ENCODE measurements at regions not wholly inside any gene's neighbourhood (a gene's known extent, or its start where the extent isn't known, plus 50 kb on each side); places are given as distances from the start of the nearest gene placed in this dataset.
"Not testable (repeated sequence)": the region's sequence is repeated elsewhere in the genome, so short reads cannot be mapped to it uniquely, and the experiment has no call there.

DNA sequence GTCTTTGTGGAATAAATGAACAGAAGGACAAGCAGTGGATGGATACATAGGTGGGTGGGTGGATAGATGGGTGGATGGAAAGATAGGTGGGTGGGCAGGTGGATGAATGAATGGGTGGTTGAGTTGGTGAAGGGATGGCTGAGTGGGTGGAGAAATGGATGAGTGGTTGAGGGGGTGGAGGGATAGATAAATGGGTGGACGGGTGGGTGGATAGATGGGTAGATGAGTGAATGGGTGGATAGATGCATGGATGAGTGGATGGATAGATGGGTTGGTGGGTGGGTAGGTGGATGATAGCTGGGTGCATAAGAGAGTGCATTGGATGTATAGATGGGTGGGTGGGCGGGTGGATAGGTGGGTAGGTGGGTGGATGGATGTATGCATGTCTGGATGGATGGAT lies 63.5 kb downstream of the UNC93B1 start:
- DNase-seq = not testable (repeated sequence)

DNA sequence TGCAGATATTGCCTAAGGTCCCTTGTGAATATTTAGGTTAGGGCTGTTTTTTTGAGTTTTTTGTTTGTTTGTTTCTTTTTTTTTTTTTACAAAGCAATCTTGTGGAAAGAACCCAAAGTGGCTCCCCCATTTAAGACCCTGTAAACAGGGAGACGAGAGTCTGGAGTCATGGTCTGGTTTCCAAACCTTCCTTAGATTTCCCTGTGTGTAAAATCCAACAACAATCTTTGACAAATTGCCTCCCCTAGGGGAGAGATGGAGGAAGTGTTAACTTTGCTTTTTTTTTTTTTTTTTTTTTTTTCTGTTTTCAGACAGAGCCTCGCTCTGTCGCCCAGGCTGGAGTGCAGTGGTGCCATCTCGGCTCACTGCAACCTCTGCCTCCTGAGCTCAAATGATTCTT lies 64.9 kb downstream of the UNC93B1 start:
- DNase-seq = not testable (repeated sequence)

DNA sequence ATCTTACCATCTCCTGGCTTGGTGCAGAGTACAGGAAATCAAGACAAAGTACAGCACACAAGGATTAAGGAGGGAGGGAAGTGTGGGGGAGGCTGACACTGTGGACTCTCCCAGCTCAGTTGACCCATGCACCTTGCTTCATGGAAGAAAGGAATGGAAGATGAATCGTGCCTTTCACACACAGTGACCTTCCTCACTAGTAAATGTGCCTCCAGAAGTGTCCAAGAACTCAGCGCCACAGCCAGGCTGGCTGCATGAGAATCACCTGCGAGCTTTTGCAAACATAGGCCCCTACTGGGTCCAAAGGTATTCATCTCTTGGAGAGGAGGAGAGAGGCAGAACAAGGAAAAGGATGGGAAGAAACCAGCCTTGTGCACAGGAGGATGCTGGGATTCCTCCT lies 65.5 kb downstream of the UNC93B1 start:
- not testable (repeated sequence) for DNase-seq

DNA sequence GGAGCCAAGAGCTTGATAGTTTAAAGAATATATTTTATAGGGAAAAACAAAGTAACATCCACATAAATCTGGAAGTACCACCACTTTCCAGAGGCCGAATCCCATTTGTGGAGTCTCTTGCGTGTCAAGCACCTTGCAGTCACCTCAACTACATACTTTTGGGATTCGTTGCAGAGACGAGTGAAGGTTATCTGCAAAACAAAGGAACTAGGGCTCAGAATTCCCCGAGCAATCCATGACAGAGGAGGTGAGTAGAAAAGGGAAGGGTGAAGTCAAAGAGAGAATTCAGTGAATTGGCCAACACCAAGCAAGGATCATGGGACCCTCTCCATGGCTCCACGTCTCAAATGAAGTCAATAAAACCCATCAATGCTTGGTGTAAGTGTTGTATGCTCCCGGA lies 80.3 kb downstream of the UNC93B1 start:
- DNase-seq = not testable (repeated sequence)

DNA sequence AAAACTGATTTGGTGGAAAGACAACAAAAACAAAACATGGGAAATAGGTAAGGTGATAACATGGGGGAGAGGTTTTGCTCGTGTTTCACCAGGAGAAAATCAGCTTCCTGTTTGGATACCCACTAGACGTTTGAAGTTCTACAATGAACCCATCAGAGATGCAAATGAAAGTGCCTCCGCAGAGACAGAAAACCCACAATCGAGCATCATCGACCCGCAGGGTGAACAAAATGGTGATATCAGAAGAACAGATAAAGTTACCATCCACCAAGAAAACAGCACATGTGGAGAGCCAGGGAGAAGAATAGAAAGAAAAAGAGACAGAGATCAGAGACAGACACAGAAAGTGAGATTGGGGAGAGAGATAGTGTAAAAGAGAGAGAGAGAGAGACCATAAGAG lies 83.4 kb downstream of the UNC93B1 start:
- not testable (repeated sequence) for DNase-seq

DNA sequence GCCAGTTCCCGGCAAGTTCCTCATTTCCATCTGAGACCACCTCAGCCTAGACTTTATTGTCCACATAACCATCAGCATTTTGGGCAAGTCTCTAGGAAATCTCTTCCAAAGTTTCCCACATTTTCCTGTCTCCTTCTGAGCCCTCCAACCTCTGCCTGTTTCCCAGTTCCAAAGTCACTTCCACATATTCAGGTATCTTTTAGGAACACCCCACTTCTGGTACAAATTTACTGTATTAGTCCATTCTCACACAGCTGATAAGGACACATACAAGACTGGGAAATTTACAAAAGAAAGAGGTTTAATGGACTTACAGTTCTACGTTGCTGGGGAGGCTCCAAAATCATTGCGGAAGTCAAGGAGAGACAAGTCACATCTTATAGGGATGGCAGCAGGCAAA lies 91.7 kb downstream of the UNC93B1 start:
- not testable (repeated sequence) for DNase-seq

DNA sequence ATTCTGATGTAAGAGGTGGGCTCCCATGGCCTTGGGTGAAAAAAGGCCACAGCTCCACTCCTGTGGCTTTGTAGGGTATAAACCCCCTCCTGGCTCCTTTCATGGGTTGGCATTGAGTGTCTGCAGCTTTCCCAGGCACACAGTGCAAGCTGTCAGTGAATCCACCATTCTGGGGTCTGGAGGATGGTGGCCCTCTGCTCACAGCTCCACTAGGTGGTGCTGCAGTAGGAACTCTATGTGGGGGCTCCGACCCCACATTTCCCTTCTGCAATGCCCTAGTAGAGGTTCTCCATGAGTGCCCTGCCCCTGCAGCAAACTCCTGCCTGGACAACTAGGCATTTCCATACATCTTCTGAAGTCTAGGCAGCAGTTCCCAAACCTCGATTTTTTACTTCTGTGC lies 92.7 kb downstream of the UNC93B1 start:
- not testable (repeated sequence) for DNase-seq

DNA sequence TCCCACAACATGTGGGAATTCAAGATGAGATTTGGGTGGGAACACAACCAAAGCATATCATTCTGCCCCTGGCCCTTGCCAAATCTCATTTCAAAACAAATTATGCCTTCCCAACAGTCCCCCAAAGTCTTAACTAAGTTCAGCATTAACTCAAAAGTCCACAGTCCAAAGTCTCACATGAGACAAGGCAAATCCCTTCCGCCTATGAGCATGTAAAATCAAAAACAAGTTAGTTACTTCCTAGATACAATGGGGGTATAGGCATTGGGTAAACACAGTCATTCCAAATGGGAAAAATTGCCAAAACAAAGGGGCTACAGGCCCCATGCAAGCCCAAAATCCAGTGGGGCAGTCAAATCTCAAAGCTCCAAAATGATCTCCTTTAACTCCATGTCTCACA lies 93.1 kb downstream of the UNC93B1 start:
- DNase-seq = not testable (repeated sequence)

DNA sequence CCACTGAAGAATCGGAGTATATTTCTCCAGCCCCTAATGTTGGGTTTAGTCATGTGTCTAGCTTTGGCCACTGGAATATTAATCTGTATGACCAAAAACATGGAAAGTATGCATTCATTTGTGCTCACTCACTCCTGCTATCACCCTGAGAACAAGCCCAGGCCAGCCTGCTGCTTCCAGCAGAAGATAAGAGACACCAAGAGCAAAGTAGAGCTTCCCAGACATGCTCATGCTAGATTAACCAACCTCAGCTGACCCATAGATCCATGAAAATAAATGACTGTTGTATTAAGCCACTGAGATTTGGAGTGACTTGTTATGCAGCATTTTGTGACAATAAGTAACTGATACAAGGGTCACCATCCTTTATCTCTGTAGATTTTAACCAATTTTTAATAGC lies 96.9 kb downstream of the UNC93B1 start:
- not testable (repeated sequence) for DNase-seq

DNA sequence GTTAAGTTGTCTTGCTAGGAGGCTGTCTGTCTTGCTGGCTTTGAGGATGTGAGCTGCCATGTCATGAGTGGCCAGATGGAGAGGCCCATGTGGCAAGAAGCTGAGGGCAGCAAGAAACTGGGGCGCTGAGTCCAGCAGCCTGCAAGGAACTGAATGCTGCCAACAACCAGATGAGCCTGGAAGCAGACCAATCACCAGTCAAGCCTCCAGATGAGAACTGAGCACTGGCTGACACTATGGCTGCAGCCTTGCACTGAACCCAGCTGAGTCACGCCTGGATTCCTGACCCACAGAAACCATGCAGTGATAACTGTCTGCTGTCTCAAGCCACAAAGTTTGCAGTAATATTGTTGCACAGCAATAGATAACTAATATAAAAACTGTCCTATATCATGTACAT lies 104.4 kb downstream of the UNC93B1 start:
- DNase-seq = not testable (repeated sequence)

DNA sequence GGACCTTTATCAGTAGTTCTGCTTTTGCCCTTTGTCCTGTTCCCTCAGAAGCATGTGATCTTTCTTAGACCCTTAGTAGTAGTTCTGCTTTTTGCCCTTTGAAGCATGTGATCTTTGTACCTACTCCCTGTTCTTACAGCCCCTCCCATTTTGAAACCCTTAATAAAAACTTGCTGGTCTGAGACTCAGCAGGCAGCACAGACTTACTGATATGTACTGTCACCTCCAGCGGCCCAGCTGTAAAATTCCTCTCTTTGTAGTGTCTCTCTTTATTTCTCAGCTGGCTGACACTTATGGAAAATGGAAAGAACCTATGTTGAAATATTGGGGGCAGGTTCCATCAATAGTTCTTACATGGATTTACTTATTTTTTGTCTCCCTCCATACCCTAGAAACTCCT lies 110.4 kb downstream of the UNC93B1 start:
- DNase-seq = not testable (repeated sequence)

DNA sequence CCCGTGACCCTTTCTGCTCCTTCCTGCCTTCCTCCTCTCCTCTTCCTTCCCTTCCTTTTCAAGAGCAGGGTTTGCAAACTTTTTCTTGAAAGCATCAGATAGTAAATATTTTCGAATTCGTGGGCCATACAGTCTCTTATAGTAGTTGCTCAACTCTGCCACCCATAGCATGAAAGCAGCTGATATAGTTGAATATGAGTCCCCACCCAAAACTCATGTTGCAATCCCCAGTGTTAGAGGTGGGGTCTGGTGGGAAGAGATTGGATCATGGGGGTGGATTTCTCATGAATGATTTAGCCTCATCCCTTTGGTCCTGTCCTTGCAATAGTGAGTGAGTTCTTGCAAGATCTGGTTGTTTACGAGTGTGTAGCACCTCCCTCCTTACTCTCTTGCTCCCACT lies 114.3 kb downstream of the UNC93B1 start:
- DNase-seq = not testable (repeated sequence)

DNA sequence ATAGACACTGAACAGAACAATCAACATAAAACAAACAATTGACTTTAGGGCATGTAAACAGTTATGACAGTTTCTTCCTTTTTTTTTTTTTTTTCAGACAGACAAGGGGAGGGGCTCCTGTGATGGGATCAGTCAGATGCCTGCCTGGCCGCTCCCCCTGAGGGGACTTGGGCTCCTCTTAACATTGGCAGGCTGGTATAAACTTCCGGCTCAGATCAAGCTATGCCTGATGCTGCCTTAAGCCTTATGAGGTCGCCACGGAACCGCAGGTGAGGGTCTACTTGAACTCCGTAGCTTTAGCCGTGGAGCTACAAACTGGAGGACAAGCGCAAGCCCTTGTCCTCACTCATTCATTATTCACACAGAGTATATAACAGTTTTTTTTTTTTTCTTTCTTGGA lies 115.8 kb downstream of the UNC93B1 start:
- DNase-seq = not testable (repeated sequence)

DNA sequence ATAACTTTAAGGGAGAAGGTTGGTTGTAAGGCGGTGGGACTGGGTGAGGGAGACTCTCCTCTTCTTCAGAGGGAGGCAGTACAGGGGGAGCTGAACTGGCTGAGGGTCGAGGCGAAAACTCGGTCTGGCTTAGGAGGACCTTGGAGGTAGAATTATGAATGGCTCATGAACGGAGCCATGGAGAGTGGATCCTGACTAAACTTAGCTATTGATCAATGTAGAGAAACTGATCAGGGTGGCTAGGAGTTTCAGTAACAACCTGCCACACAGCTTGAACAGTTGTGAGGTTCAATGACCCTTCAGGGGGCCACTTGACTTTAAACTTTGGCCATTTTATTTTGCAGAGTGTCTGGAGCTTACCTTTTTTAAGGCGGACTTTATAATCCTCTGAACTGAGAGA lies 117.2 kb downstream of the UNC93B1 start:
- not testable (repeated sequence) for DNase-seq

DNA sequence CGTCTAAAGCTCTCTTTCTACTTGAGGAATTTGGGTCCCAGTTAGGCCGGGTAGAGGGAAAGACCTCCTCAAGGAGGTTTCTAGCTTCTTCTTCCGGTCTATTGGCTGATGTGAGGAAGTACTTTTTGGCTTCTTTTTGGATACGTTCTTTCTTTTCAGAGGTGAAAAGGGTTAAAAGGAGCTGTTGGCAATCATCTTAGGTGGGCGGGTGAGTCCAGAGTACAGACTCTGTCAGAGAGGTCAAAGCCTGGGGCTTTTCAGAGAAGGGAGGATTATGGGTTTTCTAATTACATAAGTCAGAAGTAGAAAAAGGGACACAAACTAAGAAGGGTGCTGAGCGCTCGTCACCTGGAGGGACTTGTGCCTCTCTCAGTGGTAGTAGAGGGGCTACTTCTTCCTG lies 117.7 kb downstream of the UNC93B1 start:
- not testable (repeated sequence) for DNase-seq

DNA sequence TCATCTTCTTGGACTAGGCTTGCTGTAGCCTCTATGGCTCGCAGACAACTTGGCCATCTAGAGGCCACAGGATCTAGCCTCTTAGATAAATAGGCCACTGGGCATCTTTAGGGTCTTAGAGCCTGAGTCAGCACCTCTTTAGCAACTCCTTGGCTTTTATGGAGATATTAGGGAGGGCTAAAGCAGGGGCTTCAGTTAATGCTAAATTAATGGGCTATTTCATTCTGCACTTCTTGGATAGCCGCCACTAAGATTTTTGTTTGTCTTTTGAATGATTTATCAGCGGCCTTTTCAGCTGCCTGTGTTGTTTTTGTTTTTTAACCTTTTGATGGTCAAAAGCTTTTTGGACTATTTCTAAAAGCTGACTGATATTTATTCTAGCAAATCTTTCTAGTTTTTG lies 118.3 kb downstream of the UNC93B1 start:
- DNase-seq = not testable (repeated sequence)

DNA sequence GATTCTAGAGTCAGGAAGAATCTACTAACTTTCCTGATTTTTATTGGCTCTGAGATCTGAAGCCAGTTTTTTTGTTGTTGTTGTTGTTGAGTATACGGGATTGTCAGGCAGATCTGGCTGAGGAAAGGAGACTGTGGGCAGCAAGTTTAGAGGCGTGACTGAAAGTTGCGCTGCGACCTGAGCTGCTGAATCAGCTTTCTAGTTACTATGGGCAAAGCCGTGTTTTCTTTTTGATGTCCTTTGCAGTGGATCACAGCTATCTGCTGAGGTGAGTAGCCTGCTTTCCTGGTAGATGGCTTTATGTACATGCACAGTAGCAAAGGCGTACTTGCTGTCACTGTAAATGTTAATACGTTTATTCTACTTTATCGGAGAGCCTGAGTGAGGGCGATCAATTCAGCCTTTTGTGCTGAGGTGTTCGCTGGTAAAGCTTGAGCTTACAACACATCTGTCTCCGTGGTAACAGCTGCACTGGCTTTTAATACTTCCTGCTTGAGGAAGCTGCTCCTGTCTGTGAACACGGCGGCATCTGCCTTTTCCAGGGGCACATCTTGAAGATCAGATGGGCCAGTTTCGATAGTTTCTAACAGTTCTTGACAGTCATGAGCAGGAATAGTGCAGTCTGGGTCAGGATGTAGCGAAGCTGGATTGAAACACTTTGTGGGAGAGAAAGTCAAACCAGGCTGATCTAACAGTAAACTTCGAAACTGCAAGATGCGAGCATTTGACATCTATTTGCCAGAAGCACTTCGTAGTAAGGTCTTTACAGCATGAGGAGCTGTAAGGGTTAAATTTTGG lies 118.9 kb downstream of the UNC93B1 start:
- not testable (repeated sequence) for DNase-seq

DNA sequence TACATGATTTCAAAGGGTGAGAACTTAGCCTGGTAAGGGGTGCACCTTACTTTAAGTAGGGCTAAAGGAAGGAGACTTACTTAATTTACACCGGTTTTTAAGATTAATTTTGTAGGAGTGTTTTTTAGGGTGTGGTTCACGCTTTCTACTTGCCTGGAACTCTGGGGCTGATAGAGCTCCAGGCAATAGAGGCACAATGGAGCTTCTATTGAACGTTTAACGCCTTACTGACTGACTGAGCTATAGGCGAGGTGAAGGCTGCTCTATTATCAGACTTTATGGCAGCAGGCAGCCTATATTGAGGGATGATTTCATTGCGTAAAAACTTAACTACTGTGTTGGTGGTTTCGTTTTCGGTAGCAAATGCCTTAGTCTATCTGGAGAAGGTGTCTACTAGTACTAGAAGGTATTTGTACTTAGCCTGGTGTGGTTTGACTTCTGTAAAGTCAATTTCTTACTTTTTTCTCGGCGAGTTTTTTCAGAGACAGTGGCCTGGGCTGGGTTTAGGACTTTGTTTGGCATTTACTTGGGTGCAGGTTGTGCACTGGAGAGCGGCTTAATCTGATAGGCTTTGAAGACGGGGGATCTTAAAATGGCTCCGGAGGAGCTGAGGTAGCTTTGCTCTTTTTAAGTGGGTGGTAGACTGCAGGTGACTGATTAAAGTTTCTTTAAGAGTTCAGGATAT lies 119.7 kb downstream of the UNC93B1 start:
- DNase-seq = not testable (repeated sequence)

DNA sequence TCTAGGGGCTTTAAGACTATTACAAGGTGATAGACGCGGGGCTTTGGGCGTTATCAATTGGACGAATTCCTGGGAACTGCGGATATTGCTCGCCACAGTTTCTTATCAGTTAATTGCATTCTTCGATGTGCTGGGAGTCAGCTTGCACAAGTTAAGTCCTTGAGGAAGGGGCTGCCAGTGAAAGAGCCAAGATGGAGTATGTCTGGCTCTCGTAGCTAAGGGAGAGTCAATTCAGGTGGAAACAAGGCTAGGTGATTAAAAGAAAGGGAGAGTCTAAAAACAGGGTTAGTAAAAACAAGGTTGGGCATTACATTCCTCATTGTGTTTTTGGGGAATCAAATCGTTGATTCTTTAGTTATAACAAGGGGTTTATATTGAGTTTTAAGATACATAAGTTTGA lies 121.6 kb downstream of the UNC93B1 start:
- not testable (repeated sequence) for DNase-seq

DNA sequence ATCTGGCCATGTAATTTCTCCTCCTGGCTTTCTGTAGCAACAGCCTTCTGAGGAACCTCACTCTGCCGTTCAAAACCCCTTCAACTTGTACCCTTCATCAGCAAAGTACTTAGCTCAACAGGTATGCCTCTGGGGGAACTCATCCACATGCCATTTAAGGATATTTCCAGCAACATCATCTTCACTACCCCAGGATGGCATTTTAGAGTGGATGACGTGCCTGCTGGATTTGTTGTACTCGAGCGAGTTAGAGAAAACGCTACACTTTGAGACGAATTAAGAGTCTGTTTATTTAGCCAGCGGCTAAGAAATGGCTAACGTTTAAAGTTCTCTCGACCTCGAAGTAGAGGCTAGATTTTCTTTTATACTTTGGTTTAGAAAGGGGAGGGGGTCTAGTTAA lies 122.1 kb downstream of the UNC93B1 start:
- DNase-seq = not testable (repeated sequence)

DNA sequence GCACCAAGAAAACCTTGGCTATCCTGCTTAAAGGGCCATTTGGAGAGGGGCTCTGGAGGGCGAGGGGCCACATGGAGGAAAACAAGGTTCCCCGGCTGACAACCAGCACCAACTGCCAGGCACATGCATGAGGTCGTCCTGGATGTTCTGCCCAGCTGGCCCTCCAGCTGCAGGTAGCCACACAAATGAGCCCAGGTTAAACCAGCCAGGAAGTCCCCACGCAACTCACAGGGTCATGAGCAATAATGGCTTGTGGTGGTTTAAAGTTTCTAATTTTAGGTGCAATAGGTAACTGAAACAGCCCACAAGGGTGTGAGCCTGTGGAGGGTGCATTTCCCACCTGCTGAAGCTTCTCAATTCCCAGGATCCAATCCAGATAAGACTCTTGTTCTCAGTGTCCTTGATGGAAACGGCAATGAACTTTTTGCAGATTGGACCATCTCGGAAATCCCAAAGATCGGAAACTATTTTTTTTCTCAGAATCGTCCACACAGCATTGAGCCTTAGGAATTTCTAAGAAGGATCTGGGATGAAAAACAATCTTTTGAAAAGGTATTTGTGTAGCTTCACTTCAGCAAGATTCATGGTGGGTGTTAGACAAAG lies 123.2 kb downstream of the UNC93B1 start:
- not testable (repeated sequence) for DNase-seq

DNA sequence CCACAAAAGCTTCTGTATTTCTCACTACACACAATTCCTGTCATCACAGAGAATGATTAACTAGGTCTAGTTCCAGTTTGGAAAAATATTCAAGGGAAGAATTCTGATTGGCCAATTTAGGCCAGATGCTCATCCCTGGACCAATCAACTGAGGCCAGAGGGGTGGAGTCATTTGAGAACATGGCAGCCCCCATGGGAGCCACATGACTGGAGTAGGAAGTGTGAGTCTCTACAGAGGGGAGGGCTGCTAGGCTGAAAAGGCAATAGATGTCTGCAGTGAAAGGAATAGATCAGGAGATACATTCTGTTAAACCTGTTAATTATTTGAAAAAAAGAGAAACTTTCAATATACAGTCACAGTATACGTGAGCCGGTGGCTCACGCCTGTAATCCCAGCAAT lies 125.2 kb downstream of the UNC93B1 start:
- DNase-seq = not testable (repeated sequence)

DNA sequence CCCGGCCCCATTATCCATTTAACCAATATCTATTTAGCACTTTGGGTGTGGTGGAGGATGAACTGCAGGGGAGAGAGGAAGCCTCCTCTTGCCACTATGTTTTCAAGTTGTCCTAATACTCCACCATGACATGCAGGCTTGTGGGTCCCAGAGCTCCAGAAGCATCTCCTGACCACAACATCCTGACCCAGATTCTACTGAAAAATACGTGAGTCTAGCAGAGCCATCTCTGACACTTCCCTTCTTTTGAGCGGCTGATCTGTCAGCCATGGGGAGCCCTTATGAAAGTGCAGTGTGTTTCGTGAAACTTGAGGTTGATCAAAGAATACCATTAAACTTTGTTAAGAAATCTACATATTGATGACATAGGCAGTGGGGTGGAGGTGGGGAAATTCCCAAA lies 126.6 kb downstream of the UNC93B1 start:
- not testable (repeated sequence) for DNase-seq
